SK-N-SH treated with all-trans-retinoic acid at 6 μM for 48 hours (cell line): ENCODE measurements at regions not wholly inside any gene's neighbourhood (a gene's known extent, or its start where the extent isn't known, plus 50 kb on each side); places are given as distances from the start of the nearest gene placed in this dataset.

Experiments used
- BACH2 ChIP-seq: fragments of 250-450 bp; sonication (Bioruptor Pico); IDR thresholded peaks from 2 replicates; pipeline ENCODE4 v1.9.0; 2021; ENCODE audit warnings: mild to moderate bottlenecking, borderline replicate concordance
- CREB5 ChIP-seq: fragments of 250-450 bp; sonication (Bioruptor Pico); IDR thresholded peaks from 2 replicates; pipeline ENCODE4 v1.5.1; 2020; ENCODE audit warnings: low read depth, mild to moderate bottlenecking, moderate library complexity
- CSDC2 ChIP-seq: fragments of 250-450 bp; sonication (Bioruptor Pico); IDR thresholded peaks from 2 replicates; pipeline ENCODE4 v1.5.0; 2020; ENCODE audit warnings: mild to moderate bottlenecking, moderate library complexity
- ESRRG ChIP-seq: fragments of 250-450 bp; sonication (Bioruptor Pico); IDR thresholded peaks from 2 replicates; pipeline ENCODE4 v1.6.1; 2021; ENCODE audit warnings: mild to moderate bottlenecking
- GLIS3 ChIP-seq: fragments of 250-450 bp; sonication (Bioruptor Pico); IDR thresholded peaks from 2 replicates; pipeline ENCODE4 v1.5.0; 2020; ENCODE audit warnings: mild to moderate bottlenecking, moderate library complexity
- RARB ChIP-seq: fragments of 250-450 bp; sonication (Bioruptor Pico); IDR thresholded peaks from 2 replicates; pipeline ENCODE4 v1.8.0; 2021; ENCODE audit warnings: mild to moderate bottlenecking, moderate library complexity
- ZC3H10 ChIP-seq: fragments of 250-450 bp; sonication (Bioruptor Pico); IDR thresholded peaks from 2 replicates; pipeline ENCODE4 v1.5.1; 2021; ENCODE audit warnings: mild to moderate bottlenecking, moderate library complexity
- ZFP30 ChIP-seq: fragments of 450-650 bp; formaldehyde crosslinking; IDR thresholded peaks from 2 replicates; pipeline ENCODE4 v1.5.0; 2022; ENCODE audit warnings: mild to moderate bottlenecking, moderate library complexity
- TF ChIP-seq, protein P1 (sequence below): fragments of 250-450 bp; sonication (Bioruptor Pico); IDR thresholded peaks from 2 replicates; pipeline ENCODE4 v1.5.1; 2021; ENCODE audit warnings: mild to moderate bottlenecking, moderate library complexity

DNA sequence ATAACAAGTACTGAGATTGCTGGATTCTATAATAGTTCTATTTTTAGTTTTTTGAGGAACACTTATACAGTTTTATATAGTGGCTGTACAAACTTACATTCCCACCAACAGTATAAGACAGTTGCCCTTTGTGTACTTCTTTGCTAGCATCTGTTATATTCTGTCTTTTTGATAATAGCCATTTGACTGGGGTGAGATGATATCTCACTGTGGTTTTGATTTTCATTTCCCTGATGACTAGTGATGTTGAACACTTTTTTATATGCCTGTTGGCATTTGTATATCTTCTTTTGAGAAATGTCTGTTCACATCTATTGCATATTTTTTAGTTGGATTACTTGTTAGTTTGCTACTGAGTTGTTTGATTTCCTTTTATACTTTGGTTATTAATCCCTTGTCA is 204.1 kb upstream of the SMC2 start:
- TF ChIP-seq RARB (no peak), ZC3H10 (no peak), ZFP30 (no peak), BACH2 (CRISPR knock-in tag) (no peak), CREB5 (CRISPR knock-in tag) (no peak), CSDC2 (CRISPR knock-in tag) (no peak), GLIS3 (CRISPR knock-in tag) (no peak), ESRRG (CRISPR knock-in tag) (no peak)
- TF ChIP-seq, protein P1, sequence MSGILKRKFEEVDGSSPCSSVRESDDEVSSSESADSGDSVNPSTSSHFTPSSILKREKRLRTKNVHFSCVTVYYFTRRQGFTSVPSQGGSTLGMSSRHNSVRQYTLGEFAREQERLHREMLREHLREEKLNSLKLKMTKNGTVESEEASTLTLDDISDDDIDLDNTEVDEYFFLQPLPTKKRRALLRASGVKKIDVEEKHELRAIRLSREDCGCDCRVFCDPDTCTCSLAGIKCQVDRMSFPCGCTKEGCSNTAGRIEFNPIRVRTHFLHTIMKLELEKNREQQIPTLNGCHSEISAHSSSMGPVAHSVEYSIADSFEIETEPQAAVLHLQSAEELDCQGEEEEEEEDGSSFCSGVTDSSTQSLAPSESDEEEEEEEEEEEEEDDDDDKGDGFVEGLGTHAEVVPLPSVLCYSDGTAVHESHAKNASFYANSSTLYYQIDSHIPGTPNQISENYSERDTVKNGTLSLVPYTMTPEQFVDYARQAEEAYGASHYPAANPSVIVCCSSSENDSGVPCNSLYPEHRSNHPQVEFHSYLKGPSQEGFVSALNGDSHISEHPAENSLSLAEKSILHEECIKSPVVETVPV = no peak
